DMS 273 treated with DMSO at 0.1 percent for 48 hours (cell line): ENCODE measurements at regions not wholly inside any gene's neighbourhood (a gene's known extent, or its start where the extent isn't known, plus 50 kb on each side); places are given as distances from the start of the nearest gene placed in this dataset.

ENCODE experiments used
- DNase-seq: peaks from one replicate; lab custom pipeline; 2025; lab: John Stamatoyannopoulos, UW

- no peak for DNase-seq
These were observed 92.2 kb upstream of the INTU start for GRCh38 chr4:127540497-127541025.

DNA sequence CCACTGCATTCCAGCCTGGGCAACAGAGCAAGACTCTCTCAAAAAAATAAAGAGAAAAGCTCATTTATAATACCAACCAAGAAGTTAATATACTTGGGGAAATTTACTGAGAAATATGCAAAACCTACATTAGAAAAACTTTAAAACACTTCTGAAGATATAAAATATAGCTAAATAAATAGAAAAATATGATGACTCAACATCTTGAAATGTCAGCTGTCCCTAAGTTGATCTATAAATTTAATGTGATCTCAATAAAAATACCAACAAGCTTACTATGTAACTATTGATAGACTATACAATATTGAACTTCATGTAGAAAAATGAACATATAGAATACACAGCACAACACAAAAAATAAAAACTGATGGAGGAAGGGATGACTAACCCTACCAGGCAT lies 87.5 kb upstream of the INTU start:
- DNase-seq: no peak

DNA sequence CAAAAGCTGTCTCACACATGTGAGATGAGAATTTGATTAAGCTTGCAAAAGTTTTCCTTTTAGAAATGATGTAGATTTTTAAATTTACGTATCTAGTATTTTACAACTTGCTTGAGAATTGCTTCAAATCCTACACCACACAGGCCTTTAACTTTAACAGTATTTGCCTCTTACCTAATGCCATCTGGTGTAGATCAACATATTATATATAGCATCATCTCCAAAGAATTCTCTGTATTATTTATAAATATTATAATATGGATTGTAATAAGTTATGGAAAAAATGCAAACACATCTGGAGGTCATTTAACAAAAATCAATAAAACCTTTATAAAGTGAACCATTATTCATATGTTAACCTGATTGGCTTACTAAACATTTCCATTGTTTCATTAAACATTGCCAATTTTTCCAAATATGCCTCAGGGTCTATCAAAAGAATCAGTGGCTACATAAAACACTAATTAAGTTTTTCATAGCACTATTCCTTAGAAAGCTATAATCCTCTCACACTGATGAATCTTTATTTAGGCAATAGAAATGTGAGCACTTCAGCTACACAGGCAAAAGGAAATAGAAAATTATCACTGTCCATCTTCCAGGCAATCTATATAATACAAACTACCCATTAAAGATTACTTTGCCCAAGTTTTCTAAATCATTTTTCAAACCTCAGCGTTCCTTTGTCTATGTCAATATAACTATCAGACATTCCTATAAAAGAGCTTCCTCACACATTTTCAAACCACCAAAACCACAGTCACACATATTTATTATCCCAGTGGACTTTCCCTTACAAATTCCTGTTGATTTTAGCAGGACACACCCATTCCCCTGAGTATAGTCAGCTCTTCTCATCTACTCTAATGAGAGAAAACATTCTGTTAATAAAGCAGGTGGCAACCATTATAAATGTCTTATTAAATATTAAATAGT lies 83.5 kb upstream of the INTU start:
- no peak for DNase-seq

- no peak for DNase-seq
These were observed 77.7 kb upstream of the INTU start for GRCh38 chr4:127555106-127555505.

DNA sequence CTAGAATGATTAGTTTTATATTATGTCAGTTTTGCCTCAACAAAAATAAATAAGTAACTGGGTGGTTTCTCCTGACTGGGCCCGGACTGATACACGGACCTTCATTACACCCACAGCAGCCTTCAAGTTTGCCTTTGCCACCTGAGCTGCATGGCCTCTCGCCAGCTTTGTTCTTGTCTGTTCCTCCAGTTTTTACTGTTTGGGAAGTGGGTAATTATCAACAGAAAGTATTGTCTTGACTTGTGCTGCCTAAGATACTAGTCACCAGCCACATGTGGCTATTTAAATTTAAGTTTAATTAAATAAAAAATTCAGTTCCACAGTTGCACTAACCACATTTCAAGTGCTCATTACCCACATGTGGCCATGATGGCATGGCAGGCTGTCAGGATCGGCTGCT lies 74.7 kb upstream of the INTU start:
- DNase-seq: no peak

DNA sequence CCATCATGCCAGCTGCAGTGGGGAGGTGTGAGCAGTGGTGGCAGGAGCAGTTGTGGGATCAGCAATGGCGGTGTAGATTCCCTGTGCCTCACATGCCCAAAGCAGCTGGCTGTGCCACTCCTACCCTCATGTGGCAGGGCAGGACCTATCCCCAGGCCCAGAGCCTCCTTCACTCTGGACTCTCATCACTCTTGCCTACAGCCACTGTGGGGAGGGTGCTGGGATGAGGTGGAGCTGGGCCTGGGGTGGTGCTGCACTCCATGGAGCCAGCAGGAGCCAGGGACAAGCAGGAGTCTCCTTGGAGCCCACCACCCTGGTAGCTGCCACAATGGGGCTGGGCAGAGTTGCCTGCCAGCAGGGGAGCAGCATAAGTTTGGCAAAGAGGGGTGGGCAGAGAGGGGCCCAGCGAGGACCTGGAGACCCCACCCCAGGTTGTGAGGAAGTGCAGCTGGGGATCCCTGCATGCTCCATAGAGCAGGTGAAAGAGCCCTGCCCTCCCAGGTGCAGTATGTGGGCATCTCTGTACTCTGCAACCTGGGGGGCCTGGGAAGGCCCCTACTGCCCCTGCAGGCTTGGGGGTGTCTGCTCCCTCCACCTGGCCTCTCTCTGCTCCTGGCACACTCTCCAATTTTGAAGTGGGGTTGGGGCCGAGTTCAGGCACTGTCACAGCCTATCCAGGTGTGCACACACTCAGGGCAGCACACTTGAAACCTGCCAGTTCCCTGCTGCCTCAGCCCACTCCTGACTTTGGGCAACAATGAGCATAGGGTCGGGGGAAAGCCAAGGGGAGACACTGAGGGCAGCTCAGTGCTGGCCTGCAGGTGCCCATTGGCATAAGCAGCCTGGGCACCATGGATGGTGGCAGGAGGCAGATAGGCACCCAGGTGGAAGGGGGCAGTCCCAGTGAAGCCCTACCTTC lies 74.0 kb upstream of the INTU start:
- no peak for DNase-seq

- DNase-seq: no peak
These were observed 72.8 kb upstream of the INTU start for GRCh38 chr4:127559981-127560380.

DNA sequence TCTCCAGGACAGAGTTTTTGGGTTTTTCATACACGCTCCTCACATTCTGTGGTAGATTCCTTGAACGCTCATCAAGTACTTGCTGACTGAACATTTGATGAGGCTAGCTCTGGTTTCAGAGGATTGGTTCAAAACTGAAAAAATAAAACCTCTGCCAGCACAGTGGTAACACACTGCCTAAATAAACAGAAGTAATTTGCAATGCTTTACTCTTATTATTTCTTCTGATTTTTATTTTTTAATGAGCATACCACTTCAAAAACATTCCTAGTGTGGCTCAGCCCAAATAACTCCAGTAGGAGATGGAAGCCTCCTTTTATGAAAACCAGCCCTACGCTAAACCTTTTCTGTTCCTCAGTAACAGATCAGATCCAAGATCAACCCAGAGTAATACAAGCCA lies 72.0 kb upstream of the INTU start:
- no peak for DNase-seq

- no peak for DNase-seq
These were observed 58.1 kb upstream of the INTU start for GRCh38 chr4:127574643-127575042.

GRCh38 chr4:127575888-127576287 lies 56.9 kb upstream of the INTU start:
- no peak for DNase-seq

DNA sequence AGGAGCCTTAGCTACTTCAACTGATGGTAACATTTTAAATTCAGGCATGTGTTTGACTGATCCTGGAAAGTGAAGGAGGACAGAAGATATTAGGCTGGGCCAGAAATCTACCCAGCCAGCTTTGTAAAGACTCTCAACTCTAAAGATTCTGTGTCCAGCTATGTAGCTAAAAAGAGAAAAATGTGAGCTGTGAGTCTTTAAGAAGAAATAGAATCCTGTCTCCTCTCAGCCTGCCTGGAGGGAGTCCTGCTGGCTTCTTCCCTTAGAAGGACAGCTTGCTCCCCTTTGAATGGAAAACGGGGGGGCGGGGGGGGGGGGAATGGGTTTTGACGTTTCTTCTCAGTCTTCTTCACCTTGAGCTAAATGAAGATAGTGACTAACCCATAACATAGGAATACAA lies 54.3 kb upstream of the INTU start:
- no peak for DNase-seq

DNA sequence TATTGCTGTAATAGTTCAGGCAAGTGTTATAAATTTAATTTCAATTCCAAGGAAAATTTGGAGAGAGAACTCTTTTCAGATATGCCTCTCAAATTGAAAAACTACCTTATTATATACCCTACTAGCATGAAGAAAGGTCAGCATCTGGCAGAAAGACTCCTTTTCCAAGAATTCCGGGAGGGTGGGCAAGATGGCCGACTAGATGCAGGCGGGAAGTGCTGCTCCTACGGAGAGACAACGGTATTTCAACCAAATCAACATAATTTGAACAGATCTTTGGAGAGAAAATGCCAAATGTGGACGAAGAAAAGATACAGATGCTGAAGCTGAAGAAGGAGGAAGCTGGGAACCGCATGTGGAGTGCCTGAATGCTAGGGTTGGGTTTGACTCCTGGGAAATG lies 53.8 kb upstream of the INTU start:
- DNase-seq: no peak

DNA sequence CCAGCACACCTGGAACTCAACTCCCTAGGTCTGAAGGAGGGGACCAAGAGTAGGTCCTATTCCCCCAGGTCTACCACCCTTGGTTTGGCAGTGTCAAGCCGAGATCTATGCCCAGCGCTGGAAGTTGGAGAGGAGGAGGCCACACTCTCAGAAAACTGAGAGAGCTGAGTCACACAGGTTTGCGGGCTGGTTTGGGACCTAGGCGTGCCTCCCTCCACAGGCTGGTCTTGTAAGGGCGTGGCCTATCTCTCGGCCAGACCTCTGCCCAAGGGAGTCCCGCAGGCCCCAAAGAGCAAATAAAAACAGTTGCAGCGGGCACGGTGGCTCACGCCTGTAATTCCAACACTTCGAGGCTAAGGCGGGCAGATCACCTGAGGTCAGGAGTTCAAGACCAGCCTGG lies 52.9 kb upstream of the INTU start:
- DNase-seq: no peak

DNA sequence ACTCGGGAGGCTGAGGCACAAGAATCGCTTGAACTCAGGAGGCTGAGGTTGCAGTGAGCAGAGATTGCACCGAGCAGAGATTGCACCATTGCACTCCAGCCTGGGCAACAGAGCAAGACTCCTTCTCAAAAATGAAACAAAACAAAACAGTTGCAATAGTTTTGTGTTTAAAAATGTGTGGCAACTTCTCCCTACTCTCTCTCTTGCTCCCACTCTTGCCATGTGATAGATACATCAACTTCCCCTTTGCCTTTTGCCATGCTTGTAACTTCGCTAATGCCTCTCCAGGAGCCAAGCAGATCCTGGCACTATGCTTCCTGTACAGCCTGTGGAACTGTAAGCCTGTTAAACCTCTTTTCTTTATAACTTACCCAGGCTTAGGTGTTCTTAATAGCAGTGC lies 52.5 kb upstream of the INTU start:
- no peak for DNase-seq

DNA sequence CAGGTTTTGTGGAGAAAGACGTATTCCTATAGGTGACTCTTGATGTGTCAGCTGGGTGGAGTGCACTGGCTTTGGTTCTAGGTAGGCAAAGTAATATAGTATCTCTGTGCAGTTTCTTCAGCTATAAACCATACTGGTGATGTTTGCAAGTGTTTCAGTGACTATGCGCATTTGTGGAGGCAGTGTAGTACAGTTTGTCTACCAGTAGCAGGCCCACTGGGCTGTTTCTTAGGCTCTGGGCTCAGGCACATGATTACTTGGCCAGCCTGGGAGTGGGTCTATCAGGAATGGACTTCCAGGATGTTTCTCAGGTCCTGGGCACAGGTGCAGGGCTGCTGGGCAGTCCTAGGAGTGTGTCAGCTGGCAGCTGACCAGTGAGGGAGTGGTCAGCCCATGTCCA lies 51.9 kb upstream of the INTU start:
- DNase-seq: no peak
